CD14-positive monocyte (primary cell): ENCODE measurements at regions not wholly inside any gene's neighbourhood (a gene's known extent, or its start where the extent isn't known, plus 50 kb on each side); places are given as distances from the start of the nearest gene placed in this dataset.

Source experiments
- DNase-seq, 3 donors: peaks; one replicate each; pipeline ENCODE4 v3.0.0-alpha.2; 2011 to 2022
- H2AFZ ChIP-seq: 2 replicates; pipeline ENCODE4 v1.6.0; 2012; ENCODE audit warnings: mild to moderate bottlenecking, low read depth, low read length, inconsistent platforms; ENCODE audit not compliant: insufficient read depth, poor library complexity, severe bottlenecking
- H3K27ac ChIP-seq, 2 donors: 1 replicate in 1 of 2; 2 replicates in 1 of 2; pipeline ENCODE4 v1.5.1; 2012 to 2013; ENCODE audit warnings: low read length in 2 of 2, control low read depth in 1 of 2, inconsistent platforms in 1 of 2, low read depth in 1 of 2, mild to moderate bottlenecking in 1 of 2
- H3K27me3 ChIP-seq, 2 donors: one replicate each; pipeline versions ENCODE4 v1.6.0 to v1.6.1; 2011 to 2013; ENCODE audit warnings: low read length in 2 of 2; ENCODE audit not compliant: control insufficient read depth in 2 of 2, insufficient read depth in 2 of 2
- H3K36me3 ChIP-seq, 2 donors: replicated peaks in 1 of 2; 1 replicate in 1 of 2; 2 replicates in 1 of 2; pipeline versions ENCODE4 v1.5.1 to v1.6.1; 2012 to 2013; ENCODE audit warnings: low read length in 2 of 2, control low read depth in 1 of 2, inconsistent platforms in 1 of 2, mild to moderate bottlenecking in 1 of 2; ENCODE audit not compliant: insufficient read depth in 2 of 2, control insufficient read depth in 1 of 2
- H3K4me1 ChIP-seq, 2 donors: 1 replicate in 1 of 2; 2 replicates in 1 of 2; pipeline versions ENCODE4 v1.5.1 to v1.6.1; 2012 to 2013; ENCODE audit warnings: low read length in 2 of 2, control low read depth in 1 of 2, inconsistent platforms in 1 of 2, mild to moderate bottlenecking in 1 of 2, moderate library complexity in 1 of 2; ENCODE audit not compliant: insufficient read depth in 2 of 2, control insufficient read depth in 1 of 2
- H3K4me2 ChIP-seq: replicated peaks from 2 replicates; pipeline ENCODE3; 2012; ENCODE audit warnings: low read length, moderate library complexity, mild to moderate bottlenecking; ENCODE audit not compliant: poor library complexity, severe bottlenecking; ENCODE audit errors: extremely low read depth
- H3K4me3 ChIP-seq, 3 experiments: fragments of 200-600 bp in 1 of 3; sonication (generic) in 1 of 3; replicated peaks in 1 of 3; 1 replicate in 2 of 3; 2 replicates in 1 of 3; pipeline ENCODE4 v1.5.1; 2011 to 2013; ENCODE audit warnings: low read length in 3 of 3, mild to moderate bottlenecking in 3 of 3, control low read depth in 2 of 3, low read depth in 2 of 3, inconsistent platforms in 1 of 3, moderate library complexity in 1 of 3
- H3K79me2 ChIP-seq: 2 replicates; pipeline ENCODE4 v1.6.0; 2012; ENCODE audit warnings: mild to moderate bottlenecking, control low read depth, inconsistent platforms, low read length, moderate library complexity; ENCODE audit not compliant: insufficient read depth
- H3K9ac ChIP-seq: 2 replicates; pipeline ENCODE4 v1.6.0; 2017; ENCODE audit warnings: low read length, mild to moderate bottlenecking; ENCODE audit not compliant: insufficient read depth, poor library complexity, severe bottlenecking
- H3K9me3 ChIP-seq, 2 donors: replicated peaks in 1 of 2; 1 replicate in 1 of 2; 2 replicates in 1 of 2; pipeline versions ENCODE4 v1.5.1 to v1.6.1; 2012 to 2013; ENCODE audit warnings: low read length in 2 of 2, control low read depth in 1 of 2; ENCODE audit not compliant: control insufficient read depth in 1 of 2, insufficient read depth in 1 of 2
- H4K20me1 ChIP-seq: 2 replicates; pipeline ENCODE4 v1.6.0; 2012; ENCODE audit warnings: mild to moderate bottlenecking, low read length, control low read depth, moderate library complexity; ENCODE audit not compliant: insufficient read depth
- H3K27ac Mint-ChIP-seq, 7 donors: one replicate each; pipeline ENCODE4 v1.8.0; 2020; ENCODE audit warnings: mild to moderate bottlenecking in 7 of 7, mixed read lengths in 7 of 7, moderate library complexity in 6 of 7, inconsistent platforms in 2 of 7
- H3K27me3 Mint-ChIP-seq, 3 donors: one replicate each; pipeline ENCODE4 v1.8.0; 2021 to 2022; ENCODE audit warnings: low read depth in 3 of 3, mild to moderate bottlenecking in 3 of 3, mixed read lengths in 3 of 3, moderate library complexity in 3 of 3, inconsistent platforms in 1 of 3
- H3K36me3 Mint-ChIP-seq, 2 donors: one replicate each; pipeline ENCODE4 v1.8.0; 2020; ENCODE audit warnings: mixed read lengths in 2 of 2, inconsistent platforms in 1 of 2, mild to moderate bottlenecking in 1 of 2
- H3K4me1 Mint-ChIP-seq: one replicate; pipeline ENCODE4 v1.8.0; 2020; ENCODE audit warnings: mild to moderate bottlenecking, mixed read lengths
- H3K4me3 Mint-ChIP-seq, 2 donors: one replicate each; pipeline ENCODE4 v1.8.0; 2020; ENCODE audit warnings: mild to moderate bottlenecking in 2 of 2, mixed read lengths in 2 of 2, moderate library complexity in 1 of 2
- H3K9me3 Mint-ChIP-seq, 7 donors: one replicate each; pipeline ENCODE4 v1.8.0; 2020 to 2022; ENCODE audit warnings: mixed read lengths in 7 of 7, mild to moderate bottlenecking in 6 of 7, moderate library complexity in 6 of 7, inconsistent platforms in 2 of 7
- WGBS: methylation state at CpG from one replicate; pipeline ENCODE4 v1.1.5; 2013; ENCODE audit warnings: missing lambda C conversion rate; ENCODE audit not compliant: insufficient coverage; 5-methylcytosine and 5-hydroxymethylcytosine counted together
- intact Hi-C, 2 donors: fragments of 100-400 bp; cut with micrococcal nuclease; formaldehyde crosslinking; loops; one replicate each; pipeline versions ENCODE4 v1.15.0 to v1.15.1; 2023
- TF ChIP-seq, protein P1 (sequence below): fragments of 200-600 bp; IDR thresholded peaks from one replicate; pipeline ENCODE4 v1.8.0; 2022; ENCODE audit warnings: antibody characterized with exemption, mild to moderate bottlenecking

DNA sequence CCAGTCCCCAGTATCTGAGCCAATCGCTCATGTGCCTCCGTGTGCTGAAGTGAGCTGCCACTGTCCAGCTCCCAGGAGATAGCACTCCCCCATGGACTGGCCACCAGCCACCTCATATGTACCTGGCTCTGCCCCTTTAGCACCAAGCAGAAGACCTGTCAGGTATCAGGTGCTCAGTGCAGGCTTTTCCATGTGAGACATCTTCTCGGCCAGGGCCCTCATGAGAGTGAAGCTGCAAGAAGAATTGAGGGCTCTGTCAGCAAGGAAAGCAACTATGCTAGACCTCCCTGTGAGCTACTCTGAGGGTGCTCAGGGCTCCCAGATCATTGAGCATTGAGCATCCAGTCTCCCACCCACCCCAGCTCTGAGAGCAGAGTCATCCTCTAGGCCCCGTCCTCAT lies 264.2 kb upstream of the ADAMTS16 start:
- Histone ChIP-seq H3K4me1 (no peaks in the 10 kb centered on the region), H3K9me3 (no peaks in the 10 kb centered on the region), H3K4me2 (no peak overlapping the region), H4K20me1 (no peaks in the 10 kb centered on the region), H3K36me3 (no peaks in the 10 kb centered on the region), H3K9ac (no peak overlapping the region), H3K4me3 (no peak overlapping the region), H3K79me2 (no peaks in the 10 kb centered on the region), H3K27ac (no peak overlapping the region), H2AFZ (no peak overlapping the region), H3K27me3 (no peaks in the 10 kb centered on the region)
- no peak for DNase-seq
- Mint-ChIP-seq H3K4me1 (no peaks in the 10 kb centered on the region), H3K4me3 (no peak overlapping the region), H3K9me3 (no peaks in the 10 kb centered on the region), H3K27me3 (peaks cover 0 to 3% (median 0%) of the 10 kb centered on the region in 3 donors), H3K36me3 (no peaks in the 10 kb centered on the region), H3K27ac (no peak overlapping the region)
- intact Hi-C loops, result no loop called here
- WGBS, result 90% methylated on average over 3 of the region's 4 CpGs
- TF ChIP-seq, protein P1, sequence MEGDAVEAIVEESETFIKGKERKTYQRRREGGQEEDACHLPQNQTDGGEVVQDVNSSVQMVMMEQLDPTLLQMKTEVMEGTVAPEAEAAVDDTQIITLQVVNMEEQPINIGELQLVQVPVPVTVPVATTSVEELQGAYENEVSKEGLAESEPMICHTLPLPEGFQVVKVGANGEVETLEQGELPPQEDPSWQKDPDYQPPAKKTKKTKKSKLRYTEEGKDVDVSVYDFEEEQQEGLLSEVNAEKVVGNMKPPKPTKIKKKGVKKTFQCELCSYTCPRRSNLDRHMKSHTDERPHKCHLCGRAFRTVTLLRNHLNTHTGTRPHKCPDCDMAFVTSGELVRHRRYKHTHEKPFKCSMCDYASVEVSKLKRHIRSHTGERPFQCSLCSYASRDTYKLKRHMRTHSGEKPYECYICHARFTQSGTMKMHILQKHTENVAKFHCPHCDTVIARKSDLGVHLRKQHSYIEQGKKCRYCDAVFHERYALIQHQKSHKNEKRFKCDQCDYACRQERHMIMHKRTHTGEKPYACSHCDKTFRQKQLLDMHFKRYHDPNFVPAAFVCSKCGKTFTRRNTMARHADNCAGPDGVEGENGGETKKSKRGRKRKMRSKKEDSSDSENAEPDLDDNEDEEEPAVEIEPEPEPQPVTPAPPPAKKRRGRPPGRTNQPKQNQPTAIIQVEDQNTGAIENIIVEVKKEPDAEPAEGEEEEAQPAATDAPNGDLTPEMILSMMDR, result no peak

DNA sequence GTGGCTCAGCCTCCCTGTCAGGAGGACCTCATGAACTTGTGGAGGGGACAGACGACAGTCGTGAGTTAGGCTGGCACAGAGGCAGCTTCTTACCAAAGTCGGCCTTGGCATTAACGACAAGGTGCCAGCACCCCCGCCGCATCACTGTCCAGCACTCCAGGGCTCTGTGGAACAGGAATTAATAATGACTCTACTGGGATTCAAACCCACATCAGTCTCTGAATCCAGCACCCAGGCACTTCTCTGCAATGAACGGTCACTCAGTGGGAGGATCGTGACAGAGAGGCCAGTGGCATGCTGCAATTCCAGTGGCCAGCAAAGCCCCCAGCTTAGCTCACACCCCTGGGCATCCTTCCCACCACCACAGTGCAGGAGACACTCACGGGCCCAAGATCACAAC lies 263.3 kb upstream of the ADAMTS16 start:
- H3K79me2 ChIP-seq, result no peaks in the 10 kb centered on the region
- H3K4me3 ChIP-seq, result no peak overlapping the region
- no peak overlapping the region for H3K4me3 Mint-ChIP-seq
- TF ChIP-seq, protein P1, result no peak
- H3K9ac ChIP-seq, result no peak overlapping the region
- DNase-seq, result no peak
- no peaks in the 10 kb centered on the region for H3K36me3 ChIP-seq
- H4K20me1 ChIP-seq, result no peaks in the 10 kb centered on the region
- H3K4me2 ChIP-seq, result no peak overlapping the region
- H3K27ac Mint-ChIP-seq, result peak overlapping the region in 1 of 7 donors; percentile 64
- no peak overlapping the region for H2AFZ ChIP-seq
- no peaks in the 10 kb centered on the region for H3K4me1 Mint-ChIP-seq
- no peaks in the 10 kb centered on the region for H3K36me3 Mint-ChIP-seq
- 98% methylated on average over 8 of the region's 9 CpGs for WGBS
- H3K27me3 Mint-ChIP-seq, result peaks cover 0 to 3% (median 0%) of the 10 kb centered on the region in 3 donors
- intact Hi-C loops, result no loop called here
- H3K27me3 ChIP-seq, result no peaks in the 10 kb centered on the region
- no peaks in the 10 kb centered on the region for H3K9me3 ChIP-seq
- H3K9me3 Mint-ChIP-seq, result no peaks in the 10 kb centered on the region
- no peak overlapping the region for H3K27ac ChIP-seq
- H3K4me1 ChIP-seq, result no peaks in the 10 kb centered on the region
